Occipital lobe (tissue), 1 donor: ENCODE measurements at regions not wholly inside any gene's neighbourhood (a gene's known extent, or its start where the extent isn't known, plus 50 kb on each side); places are given as distances from the start of the nearest gene placed in this dataset.

ENCODE experiments used
- DNase-seq: peaks from one replicate; lab custom pipeline; 2025; lab: John Stamatoyannopoulos, UW

- no peak for DNase-seq
These were observed 139.0 kb downstream of the IRX1 start for GRCh38 chr5:3734632-3735031.

- no peak for DNase-seq
These were observed 140.8 kb downstream of the IRX1 start for GRCh38 chr5:3736466-3736865.

GRCh38 chr5:3736926-3737325, 141.3 kb downstream of the IRX1 start:
- no peak for DNase-seq

GRCh38 chr5:3738919-3739318, 143.3 kb downstream of the IRX1 start:
- DNase-seq, result no peak

GRCh38 chr5:3740546-3741373, 145.1 kb downstream of the IRX1 start:
- DNase-seq, result no peak

- DNase-seq, result no peak
These were observed 145.7 kb downstream of the IRX1 start for GRCh38 chr5:3741374-3741770.

- no peak for DNase-seq
These were observed 147.1 kb downstream of the IRX1 start for GRCh38 chr5:3742750-3743149.

GRCh38 chr5:3751846-3752245, 156.2 kb downstream of the IRX1 start:
- DNase-seq, result no peak

GRCh38 chr5:3778000-3778550, 182.4 kb downstream of the IRX1 start:
- DNase-seq, result no peak

- no peak for DNase-seq
These were observed 183.3 kb downstream of the IRX1 start for GRCh38 chr5:3778945-3779344.

- no peak for DNase-seq
These were observed 184.6 kb downstream of the IRX1 start for GRCh38 chr5:3780278-3780677.

- DNase-seq, result no peak
These were observed 185.3 kb downstream of the IRX1 start for GRCh38 chr5:3780907-3781306.

GRCh38 chr5:3784854-3785253, 189.2 kb downstream of the IRX1 start:
- no peak for DNase-seq

- DNase-seq, result no peak
These were observed 190.5 kb downstream of the IRX1 start for GRCh38 chr5:3786165-3786564.

GRCh38 chr5:3786891-3787430, 191.3 kb downstream of the IRX1 start:
- DNase-seq, result no peak

GRCh38 chr5:3787604-3788003, 192.0 kb downstream of the IRX1 start:
- no peak for DNase-seq

GRCh38 chr5:3789519-3790193, 194.0 kb downstream of the IRX1 start:
- no peak for DNase-seq

- DNase-seq, result no peak
These were observed 197.5 kb downstream of the IRX1 start for GRCh38 chr5:3793162-3793561.

GRCh38 chr5:3794611-3795010, 199.0 kb downstream of the IRX1 start:
- no peak for DNase-seq

GRCh38 chr5:3796736-3797135, 201.1 kb downstream of the IRX1 start:
- DNase-seq, result no peak

- DNase-seq, result no peak
These were observed 206.3 kb downstream of the IRX1 start for GRCh38 chr5:3801967-3802366.

GRCh38 chr5:3809455-3809854, 213.8 kb downstream of the IRX1 start:
- DNase-seq, result no peak

- no peak for DNase-seq
These were observed 215.5 kb downstream of the IRX1 start for GRCh38 chr5:3811116-3811515.
